GM12878 (cell line): ENCODE measurements at regions not wholly inside any gene's neighbourhood (a gene's known extent, or its start where the extent isn't known, plus 50 kb on each side); places are given as distances from the start of the nearest gene placed in this dataset.

Experiments used
- POLR2AphosphoS2 ChIP-seq: IDR thresholded peaks from 2 replicates; pipeline ENCODE4 v1.6.1; 2011; ENCODE audit warnings: low read depth, mild to moderate bottlenecking, low read length, improper control_type of control experiment, moderate library complexity
- ZNF24 ChIP-seq: fragments of 450-650 bp; IDR thresholded peaks from 2 replicates; pipeline ENCODE4 v1.6.1; 2017; ENCODE audit warnings: antibody characterized with exemption, mild to moderate bottlenecking
- TF ChIP-seq, protein P1 (sequence below), 3 experiments: IDR thresholded peaks in 2 of 3; conservative IDR thresholded peaks in 1 of 3; 2 replicates each; pipeline ENCODE4 v1.5.1; 2011; ENCODE audit warnings: low read depth in 3 of 3, low read length in 3 of 3, mild to moderate bottlenecking in 3 of 3, control low read depth in 2 of 3, moderate library complexity in 2 of 3, inconsistent platforms in 1 of 3, mixed read lengths in 1 of 3; ENCODE audit not compliant: control insufficient read depth in 2 of 3, insufficient read depth in 1 of 3; ENCODE audit errors: extremely low read depth in 1 of 3

DNA sequence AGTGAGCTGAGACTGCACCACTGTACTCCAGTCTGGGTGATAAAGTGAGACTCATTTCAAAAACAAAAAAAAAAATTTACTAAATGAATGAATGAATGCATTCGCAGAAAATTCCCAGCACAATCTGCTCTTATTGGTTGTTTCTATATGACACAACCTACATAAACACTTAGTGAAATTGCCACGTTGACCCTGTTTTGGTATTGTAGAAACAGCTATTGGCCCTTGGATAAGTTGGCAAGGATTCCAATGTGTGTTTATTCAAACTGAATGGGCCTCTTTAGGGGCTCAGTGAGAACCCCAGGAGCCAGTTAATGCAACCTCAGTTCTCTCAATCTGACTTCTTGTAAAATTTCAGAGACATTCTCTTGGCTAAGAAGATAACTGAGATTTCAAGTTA is 66.0 kb downstream of the HHEX start:
- TF ChIP-seq ZNF24 (peak; percentile 68; the same call in 1 of the 2 replicates), POLR2AphosphoS2 (no peak)
- TF ChIP-seq, protein P1, sequence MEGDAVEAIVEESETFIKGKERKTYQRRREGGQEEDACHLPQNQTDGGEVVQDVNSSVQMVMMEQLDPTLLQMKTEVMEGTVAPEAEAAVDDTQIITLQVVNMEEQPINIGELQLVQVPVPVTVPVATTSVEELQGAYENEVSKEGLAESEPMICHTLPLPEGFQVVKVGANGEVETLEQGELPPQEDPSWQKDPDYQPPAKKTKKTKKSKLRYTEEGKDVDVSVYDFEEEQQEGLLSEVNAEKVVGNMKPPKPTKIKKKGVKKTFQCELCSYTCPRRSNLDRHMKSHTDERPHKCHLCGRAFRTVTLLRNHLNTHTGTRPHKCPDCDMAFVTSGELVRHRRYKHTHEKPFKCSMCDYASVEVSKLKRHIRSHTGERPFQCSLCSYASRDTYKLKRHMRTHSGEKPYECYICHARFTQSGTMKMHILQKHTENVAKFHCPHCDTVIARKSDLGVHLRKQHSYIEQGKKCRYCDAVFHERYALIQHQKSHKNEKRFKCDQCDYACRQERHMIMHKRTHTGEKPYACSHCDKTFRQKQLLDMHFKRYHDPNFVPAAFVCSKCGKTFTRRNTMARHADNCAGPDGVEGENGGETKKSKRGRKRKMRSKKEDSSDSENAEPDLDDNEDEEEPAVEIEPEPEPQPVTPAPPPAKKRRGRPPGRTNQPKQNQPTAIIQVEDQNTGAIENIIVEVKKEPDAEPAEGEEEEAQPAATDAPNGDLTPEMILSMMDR (IDR thresholded peaks at IDR 0.05 in 2 of 3, conservative IDR thresholded peaks at IDR 0.05 in 1 of 3; ENCODE audit: control insufficient read depth in 2 of 3, extremely low read depth in 1 of 3, insufficient read depth in 1 of 3, low read depth in 3 of 3, low read length in 3 of 3) = no peak
